Ovary (tissue), 3 donors: ENCODE measurements at regions not wholly inside any gene's neighbourhood (a gene's known extent, or its start where the extent isn't known, plus 50 kb on each side); places are given as distances from the start of the nearest gene placed in this dataset.

Experiments used
- CTCF ChIP-seq, 3 donors: fragments of 450-650 bp in 2 of 3; fragments of 200-600 bp in 1 of 3; IDR thresholded peaks; one replicate each; pipeline versions ENCODE4 v1.5.1 to v1.8.0; 2016 to 2022; ENCODE audit warnings: antibody characterized with exemption in 3 of 3, mild to moderate bottlenecking in 1 of 3
- POLR2A ChIP-seq: fragments of 450-650 bp; IDR thresholded peaks from one replicate; pipeline ENCODE4 v1.6.1; 2017; ENCODE audit warnings: antibody characterized with exemption, mild to moderate bottlenecking, moderate library complexity
- donor health status: DM: no; HTN: no; CAD: no.

- TF ChIP-seq CTCF (IDR thresholded peaks at IDR 0.05) (no peak), POLR2A (no peak)
Observed at GRCh38 chr5:155181542-155181941, 168.0 kb downstream of the KIF4B start.
